Neuronal stem cell (in vitro differentiated cells): ENCODE measurements at regions not wholly inside any gene's neighbourhood (a gene's known extent, or its start where the extent isn't known, plus 50 kb on each side); places are given as distances from the start of the nearest gene placed in this dataset.

Experiments used
- DNase-seq: peaks from one replicate; pipeline ENCODE4 v3.0.0-alpha.2; 2013; ENCODE audit warnings: low spot score
- H2AFZ ChIP-seq: one replicate; pipeline ENCODE4 v1.6.1; 2013; ENCODE audit warnings: mild to moderate bottlenecking, low read length, inconsistent platforms
- H2AK5ac ChIP-seq: 2 replicates; pipeline ENCODE4 v1.6.1; 2013; ENCODE audit warnings: low read depth, mild to moderate bottlenecking, inconsistent platforms, low read length, moderate library complexity, mixed read lengths
- H2BK120ac ChIP-seq: 2 replicates; pipeline ENCODE4 v1.6.1; 2013; ENCODE audit warnings: low read depth, mild to moderate bottlenecking, inconsistent platforms, low read length, moderate library complexity, mixed read lengths
- H2BK12ac ChIP-seq: one replicate; pipeline ENCODE4 v1.6.1; 2013; ENCODE audit warnings: low read length, inconsistent platforms
- H2BK15ac ChIP-seq: 2 replicates; pipeline ENCODE4 v1.6.1; 2013; ENCODE audit warnings: mild to moderate bottlenecking, low read length, inconsistent platforms, mixed read lengths
- H2BK5ac ChIP-seq: one replicate; pipeline ENCODE4 v1.6.1; 2013; ENCODE audit warnings: inconsistent platforms, mild to moderate bottlenecking, low read length, moderate library complexity
- H3K14ac ChIP-seq: one replicate; pipeline ENCODE4 v1.6.1; 2013; ENCODE audit warnings: low read length, inconsistent platforms
- H3K18ac ChIP-seq: 2 replicates; pipeline ENCODE4 v1.6.1; 2013; ENCODE audit warnings: low read length, inconsistent platforms
- H3K23ac ChIP-seq: 2 replicates; pipeline ENCODE4 v1.6.1; 2013; ENCODE audit warnings: low read depth, mild to moderate bottlenecking, mixed read lengths, low read length, inconsistent platforms; ENCODE audit not compliant: poor library complexity
- H3K27ac ChIP-seq: replicated peaks from 3 replicates; pipeline ENCODE4 v1.5.1; 2013; ENCODE audit warnings: low read length, inconsistent platforms
- H3K27me3 ChIP-seq, 3 experiments: 2 replicates each; pipeline ENCODE4 v1.6.1; 2013; ENCODE audit warnings: low read length in 3 of 3, mild to moderate bottlenecking in 2 of 3, inconsistent platforms in 1 of 3, low read depth in 1 of 3, mixed read lengths in 1 of 3, moderate library complexity in 1 of 3; ENCODE audit not compliant: control insufficient read depth in 3 of 3, insufficient read depth in 3 of 3
- H3K36me3 ChIP-seq, 2 donors: replicated peaks in 1 of 2; 2 replicates each; pipeline ENCODE4 v1.6.1; 2013; ENCODE audit warnings: low read length in 2 of 2; ENCODE audit not compliant: control insufficient read depth in 2 of 2, insufficient read depth in 2 of 2
- H3K4ac ChIP-seq: 2 replicates; pipeline ENCODE4 v1.6.1; 2013; ENCODE audit warnings: inconsistent platforms, mild to moderate bottlenecking, low read length, moderate library complexity
- H3K4me1 ChIP-seq, 2 donors: 1 replicate in 1 of 2; 2 replicates in 1 of 2; pipeline ENCODE4 v1.6.1; 2013; ENCODE audit warnings: low read length in 2 of 2, low read depth in 1 of 2; ENCODE audit not compliant: control insufficient read depth in 2 of 2, insufficient read depth in 1 of 2
- H3K4me2 ChIP-seq: one replicate; pipeline ENCODE4 v1.6.1; 2013; ENCODE audit warnings: mild to moderate bottlenecking, low read length, inconsistent platforms; ENCODE audit not compliant: insufficient read depth, poor library complexity, severe bottlenecking
- H3K4me3 ChIP-seq, 2 donors: 2 replicates each; pipeline ENCODE4 v1.5.1; 2013; ENCODE audit warnings: low read length in 2 of 2, mild to moderate bottlenecking in 2 of 2, inconsistent platforms in 1 of 2, moderate library complexity in 1 of 2
- H3K79me1 ChIP-seq: one replicate; pipeline ENCODE4 v1.6.1; 2013; ENCODE audit warnings: low read depth, mild to moderate bottlenecking, inconsistent platforms, low read length, moderate library complexity
- H3K9ac ChIP-seq: one replicate; pipeline ENCODE4 v1.6.1; 2013; ENCODE audit warnings: mild to moderate bottlenecking, low read depth, low read length, inconsistent platforms; ENCODE audit not compliant: poor library complexity
- H3K9me3 ChIP-seq, 2 donors: replicated peaks in 1 of 2; 2 replicates each; pipeline versions ENCODE3 to v1.6.1; 2013; ENCODE audit warnings: low read length in 2 of 2, mild to moderate bottlenecking in 2 of 2, inconsistent platforms in 1 of 2, low read depth in 1 of 2, mixed read lengths in 1 of 2, moderate library complexity in 1 of 2; ENCODE audit not compliant: control insufficient read depth in 2 of 2, insufficient read depth in 1 of 2
- H4K8ac ChIP-seq: one replicate; pipeline ENCODE4 v1.6.1; 2013; ENCODE audit warnings: low read depth, mild to moderate bottlenecking, inconsistent platforms, low read length, moderate library complexity
- H4K91ac ChIP-seq: one replicate; pipeline ENCODE4 v1.6.1; 2013; ENCODE audit warnings: low read length, low read depth, mild to moderate bottlenecking, inconsistent platforms; ENCODE audit not compliant: poor library complexity
- WGBS, 2 donors: extraction: QIAGEN DNeasy Blood & Tissue Kit; methylation state at CpG; one replicate each; pipeline ENCODE4 v1.1.7; 2013; ENCODE audit warnings: missing lambda C conversion rate in 2 of 2, mixed read lengths in 1 of 2; ENCODE audit not compliant: insufficient read length in 2 of 2, insufficient replicate concordance in 1 of 2; ENCODE audit errors: extremely low coverage in 2 of 2; 5-methylcytosine and 5-hydroxymethylcytosine counted together

- Histone ChIP-seq H3K4me1 (peaks cover 0 to 3% of the 10 kb centered on the region in 2 donors), H4K8ac (no peak overlapping the region), H4K91ac (no peak overlapping the region), H2AFZ (no peak overlapping the region), H3K23ac (no peak overlapping the region), H3K9me3 (no peaks in the 10 kb centered on the region), H3K36me3 (no peaks in the 10 kb centered on the region), H3K79me1 (no peaks in the 10 kb centered on the region), H3K9ac (no peak overlapping the region), H3K27ac (no peak overlapping the region), H2BK15ac (no peak overlapping the region), H3K18ac (no peak overlapping the region), H3K4me3 (no peak overlapping the region), H2BK12ac (no peak overlapping the region), H3K4me2 (no peak overlapping the region), H3K14ac (no peak overlapping the region), H2BK5ac (no peak overlapping the region), H2AK5ac (no peak overlapping the region), H3K4ac (no peak overlapping the region), H2BK120ac (no peak overlapping the region), H3K27me3 (no peaks in the 10 kb centered on the region)
- WGBS, 2 donors = no CpG with 5 or more reads among the region's 1 CpG
- DNase-seq = no peak
These were observed 249.7 kb upstream of the IGFBP3 start for GRCh38 chr7:46170792-46171191.

GRCh38 chr7:46170021-46170420 is 248.9 kb upstream of the IGFBP3 start:
- Histone ChIP-seq H3K23ac (no peak overlapping the region), H3K4ac (no peak overlapping the region), H2BK12ac (no peak overlapping the region), H3K79me1 (no peaks in the 10 kb centered on the region), H4K91ac (no peak overlapping the region), H2BK120ac (no peak overlapping the region), H3K18ac (no peak overlapping the region), H4K8ac (no peak overlapping the region), H3K14ac (no peak overlapping the region), H3K27ac (no peak overlapping the region), H2BK5ac (no peak overlapping the region), H3K9ac (no peak overlapping the region), H3K4me2 (no peak overlapping the region), H3K4me3 (no peak overlapping the region), H2BK15ac (no peak overlapping the region), H2AK5ac (no peak overlapping the region), H3K9me3 (no peaks in the 10 kb centered on the region), H3K4me1 (peaks cover 0 to 3% of the 10 kb centered on the region in 2 donors), H3K27me3 (no peaks in the 10 kb centered on the region), H2AFZ (no peak overlapping the region), H3K36me3 (no peaks in the 10 kb centered on the region)
- no peak for DNase-seq
- no CpG with 5 or more reads among the region's 6 CpGs for WGBS, 2 donors

GRCh38 chr7:46169384-46169755 is 248.3 kb upstream of the IGFBP3 start:
- Histone ChIP-seq H3K4me2 (no peak overlapping the region), H2BK12ac (no peak overlapping the region), H3K23ac (no peak overlapping the region), H2AK5ac (peak overlapping the region; percentile 49), H3K9ac (no peak overlapping the region), H3K27ac (no peak overlapping the region), H2BK15ac (no peak overlapping the region), H3K79me1 (no peaks in the 10 kb centered on the region), H3K4me1 (peaks cover 0 to 3% of the 10 kb centered on the region in 2 donors), H4K91ac (no peak overlapping the region), H3K18ac (no peak overlapping the region), H3K4me3 (no peak overlapping the region), H2BK5ac (no peak overlapping the region), H3K4ac (peak overlapping the region; percentile 13), H2AFZ (no peak overlapping the region), H3K36me3 (no peaks in the 10 kb centered on the region), H3K27me3 (no peaks in the 10 kb centered on the region), H3K9me3 (no peaks in the 10 kb centered on the region), H4K8ac (no peak overlapping the region), H2BK120ac (no peak overlapping the region), H3K14ac (no peak overlapping the region)
- no CpG with 5 or more reads among the region's 1 CpG for WGBS, 2 donors
- no peak for DNase-seq

DNA sequence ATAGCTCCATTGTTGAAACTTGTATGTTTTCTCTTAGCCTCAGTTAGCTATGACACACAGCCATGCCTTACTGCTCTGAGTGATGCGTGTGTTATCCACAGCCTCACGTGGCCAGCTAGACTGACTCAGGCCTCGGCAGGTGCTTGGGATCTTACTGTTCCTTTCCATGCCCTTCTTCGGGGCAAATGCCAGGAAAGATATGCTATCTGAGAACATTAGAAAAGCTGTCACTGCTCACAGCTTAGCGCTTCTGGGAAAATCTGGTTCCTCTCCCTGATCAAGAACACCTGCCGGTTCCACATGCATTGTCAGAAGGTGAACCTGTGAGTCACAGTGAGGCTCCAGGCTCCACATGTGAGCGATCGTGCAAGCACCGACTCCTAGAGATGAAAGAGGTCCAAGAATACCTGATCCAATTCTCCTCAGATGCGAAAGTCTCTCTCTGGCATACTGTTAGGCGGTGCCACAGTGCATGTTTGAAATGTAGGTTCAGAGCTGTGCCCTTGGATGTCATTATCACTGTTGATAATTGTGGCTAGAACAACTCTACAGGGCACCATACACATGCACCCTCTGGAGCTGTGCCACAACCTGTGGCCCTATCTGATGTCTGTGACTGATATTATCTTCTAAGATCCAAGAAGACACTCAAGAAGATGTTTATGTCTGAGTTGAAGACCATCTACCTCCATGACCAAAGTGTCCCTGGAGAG is 247.8 kb upstream of the IGFBP3 start:
- no peak overlapping the region for H3K27ac ChIP-seq
- no peaks in the 10 kb centered on the region for H3K36me3 ChIP-seq
- no peak overlapping the region for H3K14ac ChIP-seq
- H3K27me3 ChIP-seq = no peaks in the 10 kb centered on the region
- H2AFZ ChIP-seq = no peak overlapping the region
- H3K23ac ChIP-seq = no peak overlapping the region
- peaks cover 0 to under 1% of the 10 kb centered on the region in 2 donors for H3K4me1 ChIP-seq
- no peaks in the 10 kb centered on the region for H3K9me3 ChIP-seq
- H3K4me2 ChIP-seq = no peak overlapping the region
- peak overlapping the region; percentile 46 for H3K18ac ChIP-seq
- H2BK120ac ChIP-seq = no peak overlapping the region
- H3K4ac ChIP-seq = no peak overlapping the region
- no peak for DNase-seq
- no peak overlapping the region for H3K4me3 ChIP-seq
- H4K8ac ChIP-seq = no peak overlapping the region
- no CpG with 5 or more reads among the region's 11 CpGs for WGBS, 2 donors
- H3K79me1 ChIP-seq = no peaks in the 10 kb centered on the region
- H2BK15ac ChIP-seq = peak overlapping the region; percentile 78
- no peak overlapping the region for H3K9ac ChIP-seq
- peak overlapping the region; percentile 33 for H2AK5ac ChIP-seq
- H2BK5ac ChIP-seq = no peak overlapping the region
- H2BK12ac ChIP-seq = no peak overlapping the region
- no peak overlapping the region for H4K91ac ChIP-seq
